Activated gamma-delta T cell treated with Interleukin-2 at 50 U/mL for 16 hours (primary cell): ENCODE measurements at regions not wholly inside any gene's neighbourhood (a gene's known extent, or its start where the extent isn't known, plus 50 kb on each side); places are given as distances from the start of the nearest gene placed in this dataset.

Experiments
- DNase-seq: peaks from one replicate; pipeline ENCODE4 v3.0.0-alpha.2; 2020

DNA sequence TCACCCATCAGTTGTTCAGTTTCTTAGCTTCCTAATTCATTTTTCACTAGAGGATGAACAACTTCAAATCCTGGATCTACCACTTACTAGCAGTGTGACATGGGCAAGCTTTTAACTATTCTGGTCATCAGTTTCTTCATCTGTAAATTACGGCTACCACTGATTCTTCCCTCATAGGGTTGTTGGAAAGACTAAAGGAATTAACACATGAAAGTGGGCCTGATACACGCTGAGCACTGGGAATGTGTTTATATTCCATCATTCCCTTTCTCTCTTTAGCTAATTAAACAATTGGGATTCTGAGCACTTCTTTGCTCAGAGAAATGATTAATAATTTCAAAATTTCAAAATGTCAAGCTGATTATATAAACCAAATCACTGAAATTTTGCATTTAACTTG lies 862.3 kb upstream of the GCFC2 start:
- DNase-seq: no peak

- DNase-seq: no peak
Measured at GRCh38 chr2:76569819-76570218, 859.1 kb upstream of the GCFC2 start.

GRCh38 chr2:76567478-76567877 lies 856.8 kb upstream of the GCFC2 start:
- DNase-seq: no peak

- no peak for DNase-seq
Measured at GRCh38 chr2:76564734-76565133, 854.0 kb upstream of the GCFC2 start.

DNA sequence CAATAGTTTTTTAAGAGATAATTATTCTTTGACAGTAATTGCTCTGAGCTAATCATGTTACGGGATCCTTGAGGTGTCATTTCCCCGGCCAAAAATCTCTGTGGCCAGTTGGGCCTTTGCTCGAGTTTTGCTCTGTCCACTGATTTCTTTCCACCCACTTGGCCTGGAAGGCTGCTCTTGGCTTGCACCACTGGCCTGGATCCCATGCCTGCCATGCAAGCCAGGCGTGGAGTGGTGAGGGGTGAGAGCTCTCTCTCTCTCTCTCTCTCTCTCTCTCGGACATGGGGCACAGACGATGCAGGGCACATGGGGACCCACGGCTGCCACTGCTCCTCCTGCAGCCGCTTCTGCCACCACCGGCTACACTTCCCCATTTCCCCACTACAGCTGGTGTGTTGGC lies 853.0 kb upstream of the GCFC2 start:
- no peak for DNase-seq

- no peak for DNase-seq
Measured at GRCh38 chr2:76558157-76558556, 847.4 kb upstream of the GCFC2 start.

DNA sequence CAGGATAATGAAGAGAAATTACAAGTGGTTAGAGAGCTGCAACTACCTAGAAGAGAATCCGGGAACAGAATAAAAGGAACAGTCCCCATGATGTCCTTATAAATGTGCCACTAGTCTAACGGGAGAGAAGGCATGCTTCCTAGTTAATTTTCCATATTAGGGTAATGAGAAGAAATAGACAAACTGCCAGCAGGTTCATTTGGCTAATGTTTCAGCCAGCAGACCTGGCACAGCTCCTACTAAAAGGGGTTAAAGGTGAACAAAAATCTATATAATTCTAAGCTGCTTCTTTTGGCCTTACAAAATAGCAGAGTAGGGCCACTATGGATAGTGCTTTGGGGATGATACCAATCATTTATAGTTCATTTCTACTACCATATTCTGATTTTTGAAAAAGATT lies 845.3 kb upstream of the GCFC2 start:
- no peak for DNase-seq

GRCh38 chr2:76546207-76546606 lies 835.5 kb upstream of the GCFC2 start:
- no peak for DNase-seq

- DNase-seq: no peak
Measured at GRCh38 chr2:76544901-76545300, 834.2 kb upstream of the GCFC2 start.

GRCh38 chr2:76517574-76517909 lies 806.8 kb upstream of the GCFC2 start:
- DNase-seq: no peak

- no peak for DNase-seq
Measured at GRCh38 chr2:76516861-76517573, 806.3 kb upstream of the GCFC2 start.

DNA sequence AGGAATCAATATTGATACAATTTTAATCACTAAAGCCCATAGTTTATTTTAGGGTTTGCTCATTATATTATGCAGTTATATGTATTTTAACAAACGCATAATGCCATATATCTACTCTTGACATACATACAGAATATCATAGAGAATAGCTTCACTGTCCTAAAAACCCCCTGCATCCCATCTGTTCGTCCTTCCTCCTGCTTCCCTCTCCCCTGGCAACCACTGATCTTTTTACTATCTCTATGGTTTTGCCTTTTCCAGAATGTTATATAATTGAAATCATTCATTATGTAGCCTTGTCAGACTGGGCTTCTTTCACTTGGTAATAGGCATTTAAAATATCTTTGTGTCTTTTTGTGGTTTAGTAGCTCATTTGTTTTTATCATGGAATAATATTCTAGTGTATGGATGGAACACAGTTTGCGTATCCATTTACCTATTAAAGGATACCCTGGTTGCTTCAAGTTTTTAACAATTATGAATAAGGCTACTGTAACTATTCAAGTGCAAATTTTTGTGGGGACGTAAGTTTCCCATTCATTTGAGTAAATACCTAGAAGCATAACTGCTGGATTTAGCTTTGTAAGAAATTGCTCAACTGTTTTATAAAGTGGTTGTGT lies 801.6 kb upstream of the GCFC2 start:
- DNase-seq: no peak

GRCh38 chr2:76506538-76506937 lies 795.8 kb upstream of the GCFC2 start:
- DNase-seq: no peak

DNA sequence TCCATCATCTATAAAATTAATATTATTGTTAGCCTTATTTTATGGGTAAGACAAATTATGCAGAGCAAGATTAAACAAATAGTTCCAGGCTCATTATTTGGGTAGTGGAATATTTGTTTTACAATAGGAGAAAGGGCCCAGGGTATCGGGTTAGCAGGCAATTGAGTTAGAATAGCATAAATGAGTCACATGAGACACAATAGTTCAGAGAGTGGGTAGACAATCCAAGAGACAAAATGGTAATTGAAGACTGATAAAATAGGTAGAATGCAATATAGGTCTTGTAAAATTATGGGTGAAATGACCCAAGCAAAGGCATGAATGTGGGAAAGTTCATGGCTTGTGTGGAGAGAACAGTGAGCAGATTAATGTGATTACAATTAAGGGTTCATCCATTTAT lies 790.9 kb upstream of the GCFC2 start:
- no peak for DNase-seq

DNA sequence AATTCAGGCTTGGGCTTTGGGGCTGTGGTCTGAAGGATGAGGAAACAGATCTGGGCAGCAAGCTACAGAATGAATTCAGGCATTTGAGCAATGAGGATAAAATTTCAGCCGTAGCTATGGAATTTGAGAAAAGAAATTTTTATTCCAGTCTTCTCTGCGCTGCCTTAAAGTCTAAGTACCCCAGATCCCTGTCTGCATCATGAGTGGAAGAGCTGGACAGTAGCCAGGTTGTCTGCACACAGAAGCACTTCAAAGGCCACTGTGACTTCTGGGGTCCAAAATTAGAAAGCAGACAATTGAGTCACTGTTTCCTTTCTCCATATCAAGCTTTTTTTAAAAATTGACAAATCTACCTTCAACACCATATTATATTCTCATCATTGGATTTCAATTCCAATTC lies 787.6 kb upstream of the GCFC2 start:
- no peak for DNase-seq

GRCh38 chr2:76491503-76491902 lies 780.8 kb upstream of the GCFC2 start:
- DNase-seq: no peak

- DNase-seq: no peak
Measured at GRCh38 chr2:76478266-76479035, 767.7 kb upstream of the GCFC2 start.

- DNase-seq: no peak
Measured at GRCh38 chr2:76472946-76473345, 762.2 kb upstream of the GCFC2 start.

- DNase-seq: no peak
Measured at GRCh38 chr2:76469066-76469465, 758.4 kb upstream of the GCFC2 start.

DNA sequence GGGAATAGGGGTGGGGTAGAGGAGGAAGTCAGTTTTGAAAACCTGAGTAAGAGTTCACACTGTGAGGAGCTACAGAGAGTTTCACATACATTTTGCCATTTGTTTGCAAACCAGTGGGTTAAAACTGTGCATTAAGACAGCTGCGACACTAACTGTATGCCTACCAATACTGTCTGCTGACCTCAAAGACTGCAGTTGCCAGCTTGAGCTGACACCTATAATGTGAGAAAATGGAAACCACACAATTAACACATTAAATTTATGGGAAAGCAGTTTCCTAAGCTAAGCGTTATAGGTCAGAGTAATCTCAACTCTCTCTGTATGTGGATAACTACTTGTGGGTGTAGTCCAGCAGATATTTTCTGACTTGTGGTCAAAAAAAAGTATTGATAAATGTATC lies 756.6 kb upstream of the GCFC2 start:
- no peak for DNase-seq

GRCh38 chr2:76464310-76464709 lies 753.6 kb upstream of the GCFC2 start:
- DNase-seq: no peak

GRCh38 chr2:76461431-76461830 lies 750.7 kb upstream of the GCFC2 start:
- no peak for DNase-seq

- no peak for DNase-seq
Measured at GRCh38 chr2:76455910-76456309, 745.2 kb upstream of the GCFC2 start.

DNA sequence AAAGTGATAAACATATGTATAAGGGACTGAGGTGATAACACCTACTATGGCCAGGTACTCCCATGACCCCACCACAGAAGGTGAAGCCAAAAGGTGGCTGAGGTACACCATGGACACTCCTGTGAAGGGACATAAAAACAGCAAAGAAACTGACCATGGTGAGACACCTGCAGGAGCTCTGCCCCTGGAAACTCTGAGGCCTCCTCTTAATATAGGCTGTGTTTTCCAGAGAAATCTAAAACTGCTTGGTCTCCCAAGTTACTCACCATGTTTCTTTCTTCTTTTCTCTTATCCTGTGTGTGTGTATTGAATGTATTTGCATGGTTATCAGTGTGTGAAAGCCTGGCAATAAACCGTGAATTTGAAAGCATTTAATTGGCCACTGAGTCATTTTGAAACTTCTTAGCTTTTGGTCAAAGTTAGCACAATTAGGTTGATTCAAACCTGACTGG lies 739.3 kb upstream of the GCFC2 start:
- no peak for DNase-seq
